Effector CD8-positive, alpha-beta T cell (primary cell): ENCODE measurements at regions not wholly inside any gene's neighbourhood (a gene's known extent, or its start where the extent isn't known, plus 50 kb on each side); places are given as distances from the start of the nearest gene placed in this dataset.
"Not testable (repeated sequence)": the region's sequence is repeated elsewhere in the genome, so short reads cannot be mapped to it uniquely, and the experiment has no call there.

Source experiments
- DNase-seq: peaks from one replicate; lab custom pipeline; 2025; lab: John Stamatoyannopoulos, UW

DNA sequence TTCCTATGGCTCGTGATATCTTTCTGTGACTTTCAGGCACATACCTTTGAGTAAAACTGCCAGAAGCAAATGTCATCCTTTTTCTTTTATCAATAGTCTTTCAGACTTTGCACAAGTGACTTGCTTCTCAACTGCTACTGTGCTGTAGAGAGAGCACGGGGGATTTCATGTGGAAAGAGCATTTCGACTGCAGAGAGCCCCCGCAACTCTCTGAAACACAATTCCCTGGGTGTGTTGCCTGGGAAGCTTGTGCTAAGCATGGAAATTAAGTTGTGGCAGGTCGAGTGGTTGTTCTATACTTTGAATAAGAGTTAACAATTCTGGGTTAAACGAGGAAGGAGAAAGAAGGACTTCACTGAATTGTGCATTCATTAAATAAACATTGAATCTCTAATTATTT, 659.1 kb downstream of the TDRD15 start:
- DNase-seq: no peak

- DNase-seq: no peak
Measured at GRCh38 chr2:21787941-21788340, 664.2 kb downstream of the TDRD15 start.

DNA sequence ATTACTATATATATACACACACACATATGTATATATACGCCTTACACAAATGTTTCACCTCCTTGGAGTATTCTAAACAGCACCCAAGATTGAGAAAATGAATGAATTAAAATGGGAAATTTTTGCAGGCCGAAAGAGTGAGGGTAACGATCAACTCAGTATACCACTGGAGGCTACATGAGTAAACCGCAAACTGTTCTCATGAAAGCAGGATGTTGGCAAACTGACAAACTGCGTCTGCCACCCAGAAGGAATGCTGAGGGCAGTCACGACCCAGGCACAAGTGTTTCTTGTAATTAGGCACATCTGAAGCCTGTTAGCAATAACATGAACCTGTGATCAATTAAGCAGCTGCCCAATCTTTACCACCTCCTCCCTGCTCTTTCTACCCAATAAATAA, 666.5 kb downstream of the TDRD15 start:
- not testable (repeated sequence) for DNase-seq

GRCh38 chr2:21792571-21792970, 668.8 kb downstream of the TDRD15 start:
- no peak for DNase-seq

DNA sequence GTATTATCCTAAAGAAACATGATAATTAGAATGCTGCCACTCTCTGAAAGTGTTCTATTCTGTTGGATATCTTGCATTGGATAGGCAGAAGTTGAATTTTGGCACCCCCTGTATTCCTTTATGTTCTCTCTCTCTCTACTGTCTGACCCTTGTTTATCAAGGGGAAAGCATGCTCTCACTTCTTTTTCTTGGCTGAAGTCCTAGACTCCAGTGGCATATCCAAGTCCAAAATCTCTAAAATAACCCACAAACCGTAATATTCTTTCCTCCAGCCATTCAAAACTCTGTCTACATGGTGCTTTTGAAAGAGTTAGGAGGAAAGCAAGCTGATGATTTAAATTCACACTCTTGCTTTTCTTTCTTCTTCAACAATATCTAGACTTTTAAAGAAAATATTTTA, 669.7 kb downstream of the TDRD15 start:
- no peak for DNase-seq

GRCh38 chr2:21794611-21795010, 670.8 kb downstream of the TDRD15 start:
- no peak for DNase-seq

DNA sequence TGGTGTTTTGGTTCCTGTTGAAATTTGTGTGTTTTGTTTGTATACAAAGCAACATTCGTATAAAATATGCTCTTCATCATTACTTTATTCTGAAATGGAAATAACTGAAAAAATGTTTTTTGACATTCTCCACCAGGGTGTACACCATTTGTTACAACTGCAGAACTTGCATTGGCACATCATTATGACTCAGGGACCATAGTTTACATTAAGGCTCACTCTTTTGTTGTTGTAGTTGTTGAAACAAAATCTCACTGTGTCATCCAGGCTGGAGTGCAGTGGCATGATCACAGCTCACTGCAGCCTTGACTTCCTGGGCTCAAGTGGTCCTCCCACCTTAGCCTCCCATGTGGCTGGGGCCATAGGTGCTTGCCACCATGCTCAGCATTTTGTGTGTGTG, 676.6 kb downstream of the TDRD15 start:
- no peak for DNase-seq

- no peak for DNase-seq
Measured at GRCh38 chr2:21803550-21803949, 679.8 kb downstream of the TDRD15 start.

DNA sequence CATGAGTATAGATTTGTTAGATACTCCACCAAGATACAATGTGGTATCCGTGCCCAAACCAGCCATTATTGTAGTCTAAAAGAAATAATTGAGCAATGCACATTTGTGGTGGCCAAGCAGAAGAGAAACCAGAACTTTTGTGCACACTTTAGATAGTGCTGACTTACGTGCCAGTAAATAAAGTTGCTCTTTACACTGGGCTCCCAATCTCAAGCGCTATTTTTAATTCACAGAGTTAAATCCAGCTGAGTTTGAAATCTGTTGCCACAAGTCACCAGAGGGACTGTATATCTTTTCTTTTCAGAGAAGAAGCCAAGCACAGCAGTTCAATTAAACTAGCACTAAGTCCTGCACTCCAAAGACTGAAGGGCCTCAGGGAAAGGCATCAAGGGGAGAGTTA, 680.4 kb downstream of the TDRD15 start:
- DNase-seq: no peak

DNA sequence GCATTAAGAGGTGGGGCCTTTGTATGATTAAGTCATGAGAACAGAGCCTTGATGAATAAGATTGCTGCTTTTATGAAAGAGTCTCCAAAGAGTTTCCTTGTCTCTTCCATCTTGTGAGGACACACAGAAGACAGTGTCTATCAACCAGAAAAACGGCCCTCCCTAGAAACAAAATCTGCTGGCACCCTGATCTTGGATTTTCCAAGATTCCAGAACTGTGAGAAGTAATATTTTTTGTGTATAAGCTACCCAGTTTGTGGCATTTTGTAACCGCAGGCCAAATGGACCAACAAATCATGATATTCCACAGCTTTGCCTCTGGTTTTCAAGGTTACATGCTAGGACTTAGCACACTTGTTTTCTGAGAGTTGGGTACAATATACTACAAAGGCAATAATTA, 687.8 kb downstream of the TDRD15 start:
- no peak for DNase-seq

GRCh38 chr2:21812766-21813165, 689.0 kb downstream of the TDRD15 start:
- DNase-seq: no peak

GRCh38 chr2:21814588-21815149, 690.9 kb downstream of the TDRD15 start:
- no peak for DNase-seq

DNA sequence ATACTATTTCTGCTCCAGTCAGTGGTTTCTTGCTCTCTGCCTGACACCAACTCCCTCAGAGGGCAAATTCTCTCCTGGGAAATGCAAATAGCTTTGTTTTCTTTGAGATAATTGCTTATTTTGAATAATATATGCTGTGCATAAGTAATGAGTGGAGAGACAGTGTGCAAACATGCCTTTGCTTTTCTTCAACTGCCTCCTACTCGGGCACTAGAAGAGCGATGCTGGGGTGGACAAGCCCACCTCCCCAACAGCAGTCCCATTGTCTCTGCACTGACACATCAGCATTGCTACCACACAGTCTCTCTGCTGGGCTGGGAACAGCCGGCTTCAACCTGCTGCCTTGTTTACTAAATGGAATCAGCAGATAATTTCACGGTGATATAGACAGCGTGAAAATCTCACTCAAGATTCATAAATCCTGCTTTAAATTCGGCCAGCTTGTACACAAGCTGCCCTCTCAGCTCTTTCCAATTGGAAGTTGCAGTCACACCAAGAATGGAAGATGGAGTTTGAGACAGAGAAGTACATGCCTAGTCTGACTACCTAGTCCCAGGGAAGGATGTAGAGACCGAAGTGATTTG, 694.5 kb downstream of the TDRD15 start:
- DNase-seq: no peak

GRCh38 chr2:21819454-21819853, 695.7 kb downstream of the TDRD15 start:
- DNase-seq: no peak

DNA sequence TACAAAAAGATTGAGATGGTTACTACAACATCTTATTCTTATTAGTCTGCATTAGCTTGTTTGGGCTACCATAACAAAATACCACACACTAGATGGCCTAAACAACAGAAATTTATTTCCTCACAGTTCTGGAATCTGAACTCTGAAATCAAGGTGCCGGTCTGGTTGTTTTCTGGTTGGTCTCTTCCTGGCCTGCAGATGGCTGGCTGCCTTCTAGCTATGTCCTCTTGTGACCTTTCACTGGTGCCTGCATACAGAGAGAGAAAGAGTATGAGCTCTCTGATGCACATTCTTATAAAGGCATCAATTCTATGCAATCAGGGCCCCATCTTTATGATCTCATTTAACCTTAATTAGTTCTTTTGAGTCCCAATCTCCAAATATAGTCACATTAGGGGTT, 696.5 kb downstream of the TDRD15 start:
- DNase-seq: no peak

- no peak for DNase-seq
Measured at GRCh38 chr2:21821672-21822227, 698.0 kb downstream of the TDRD15 start.

DNA sequence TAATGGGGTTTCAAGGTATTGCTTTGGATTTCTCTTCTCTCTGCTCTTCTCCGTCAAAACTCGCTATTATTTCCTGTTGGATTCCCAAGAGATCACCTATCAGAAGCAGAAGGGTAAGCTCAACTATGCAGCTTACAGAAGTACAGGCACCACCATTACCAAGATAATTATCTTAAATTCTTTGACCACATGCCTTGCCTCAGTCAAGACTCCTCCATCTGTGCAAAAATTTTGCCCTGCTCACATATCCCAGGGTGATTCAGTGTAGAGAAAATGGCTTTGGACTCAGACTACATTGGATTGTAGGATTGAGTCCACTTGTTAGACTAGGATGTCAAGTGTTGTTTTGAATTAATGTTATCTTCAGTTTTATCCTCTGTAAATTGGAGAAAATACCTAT, 698.7 kb downstream of the TDRD15 start:
- DNase-seq: no peak

GRCh38 chr2:21833767-21834166, 710.0 kb downstream of the TDRD15 start:
- DNase-seq: no peak

DNA sequence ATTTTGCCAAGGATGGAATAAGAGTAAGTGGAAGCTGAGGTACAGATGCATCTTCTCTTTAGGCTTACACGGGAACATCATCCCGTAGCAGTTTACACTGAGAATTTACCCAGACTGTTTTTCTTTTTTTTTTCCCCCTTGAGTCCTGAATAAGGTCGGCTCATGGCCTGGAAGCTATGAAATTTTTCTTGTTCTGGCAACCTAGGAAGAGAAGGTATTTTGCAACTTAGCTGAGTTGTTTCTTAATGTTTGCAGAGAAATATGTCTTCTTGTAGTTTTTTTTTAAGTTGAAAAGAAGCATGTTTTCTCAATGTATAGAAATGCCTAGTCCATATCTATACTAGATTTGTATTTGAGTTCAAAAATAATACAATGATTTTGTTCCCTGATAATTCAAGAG, 712.5 kb downstream of the TDRD15 start:
- no peak for DNase-seq

DNA sequence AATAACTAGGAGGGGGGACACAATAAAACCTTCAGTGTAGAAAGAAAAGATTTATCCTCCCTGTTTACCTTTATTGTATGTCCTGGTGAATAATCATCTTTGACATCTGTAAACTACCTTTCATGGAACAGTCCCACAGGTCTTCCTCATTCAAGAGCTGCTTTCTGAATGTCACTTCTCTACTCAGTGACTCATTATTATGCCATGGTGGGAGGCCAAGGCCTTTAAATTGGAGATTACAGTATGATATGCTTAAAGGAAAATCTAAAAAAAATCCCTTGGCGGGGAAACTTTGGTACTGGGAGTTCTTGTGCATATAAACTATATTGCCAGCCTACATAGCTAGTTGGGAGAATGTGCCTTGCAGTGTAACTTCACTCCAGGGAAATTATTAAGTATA, 713.0 kb downstream of the TDRD15 start:
- no peak for DNase-seq

DNA sequence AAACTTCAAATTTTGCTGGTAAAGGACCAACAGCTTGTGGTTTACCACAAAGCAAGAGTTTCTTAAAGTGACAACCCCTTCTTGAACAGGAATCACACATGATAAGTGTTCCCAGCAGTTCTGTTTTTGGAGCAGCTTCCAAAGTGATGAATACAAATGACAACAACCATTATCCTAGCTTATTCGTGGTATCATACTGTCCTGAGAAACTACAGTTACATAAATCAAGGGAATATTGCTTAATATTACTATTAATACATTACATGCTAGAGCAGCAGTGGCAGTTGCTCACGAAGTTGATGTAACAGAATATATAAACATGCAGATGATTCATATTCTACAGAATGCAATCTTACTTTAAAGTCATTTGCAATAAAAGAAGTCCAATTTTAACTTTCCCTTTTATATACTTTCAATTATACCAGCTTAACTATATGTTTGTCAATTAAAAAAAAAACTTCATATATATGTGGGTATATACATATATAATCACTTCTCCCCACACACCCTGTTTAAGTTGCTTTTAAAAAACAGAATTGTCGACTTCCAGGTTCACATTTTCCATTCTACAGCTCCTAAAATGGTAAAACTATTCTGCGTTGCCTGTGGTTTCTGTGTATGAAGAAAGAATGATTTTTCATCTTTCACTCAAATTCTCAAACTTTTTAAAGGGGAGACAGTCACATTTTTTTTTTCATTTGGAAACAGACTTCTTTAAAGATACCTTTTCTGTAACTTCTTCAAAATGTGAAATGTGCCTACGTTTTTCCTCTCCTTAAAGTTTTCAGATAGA, 713.6 kb downstream of the TDRD15 start:
- DNase-seq: no peak

DNA sequence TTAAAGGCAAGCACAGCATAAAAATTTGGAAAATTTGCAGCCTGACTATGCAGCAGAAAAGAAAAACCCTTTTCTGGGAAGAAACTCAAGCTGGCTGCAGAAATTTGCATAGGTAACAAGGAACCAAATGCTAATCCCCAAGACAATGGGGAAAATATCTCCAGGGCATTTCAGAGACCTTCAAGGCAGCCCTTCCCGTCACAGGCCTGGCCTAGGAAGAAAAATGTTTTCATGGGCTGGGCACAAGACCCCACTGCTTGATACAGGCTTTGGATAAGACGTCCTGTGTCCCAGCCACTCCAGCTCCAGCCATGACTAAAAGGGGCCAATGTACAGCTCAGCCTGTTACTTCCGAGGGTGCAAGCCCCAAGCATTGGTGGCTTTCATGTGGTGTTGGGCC, 717.6 kb downstream of the TDRD15 start:
- DNase-seq: no peak

- not testable (repeated sequence) for DNase-seq
Measured at GRCh38 chr2:21850367-21850766, 726.6 kb downstream of the TDRD15 start.
